Neutrophil (primary cell): ENCODE measurements at regions not wholly inside any gene's neighbourhood (a gene's known extent, or its start where the extent isn't known, plus 50 kb on each side); places are given as distances from the start of the nearest gene placed in this dataset.

ENCODE experiments used
- H3K27ac ChIP-seq: fragments of 200-600 bp; sonication (generic); 2 replicates; pipeline ENCODE4 v1.5.1; 2016; ENCODE audit warnings: mild to moderate bottlenecking, moderate library complexity
- H3K27me3 ChIP-seq: fragments of 200-600 bp; sonication (generic); 2 replicates; pipeline ENCODE4 v1.6.0; 2016; ENCODE audit warnings: mild to moderate bottlenecking
- H3K36me3 ChIP-seq: fragments of 200-600 bp; sonication (generic); 2 replicates; pipeline ENCODE4 v1.5.1; 2017
- H3K4me1 ChIP-seq, 2 experiments: fragments of 200-600 bp in 1 of 2; sonication (generic) in 1 of 2; 1 replicate in 1 of 2; 2 replicates in 1 of 2; pipeline versions ENCODE4 v1.5.1 to v1.6.1; 2013 to 2016; ENCODE audit warnings: low read depth in 1 of 2, low read length in 1 of 2, mild to moderate bottlenecking in 1 of 2, moderate library complexity in 1 of 2; ENCODE audit not compliant: control insufficient read depth in 1 of 2, insufficient read depth in 1 of 2
- H3K4me3 ChIP-seq, 2 experiments: fragments of 200-600 bp in 1 of 2; sonication (generic) in 1 of 2; 1 replicate in 1 of 2; 2 replicates in 1 of 2; pipeline ENCODE4 v1.5.1; 2013 to 2016; ENCODE audit warnings: low read depth in 1 of 2, low read length in 1 of 2, mild to moderate bottlenecking in 1 of 2, moderate library complexity in 1 of 2
- H3K9me3 ChIP-seq: fragments of 200-600 bp; sonication (generic); 2 replicates; pipeline ENCODE4 v1.5.1; 2016
- CTCF ChIP-seq: fragments of 200-600 bp; sonication (generic); IDR thresholded peaks from 2 replicates; pipeline ENCODE4 v1.5.1; 2016; ENCODE audit warnings: antibody characterized with exemption

- peaks cover 10% of the 10 kb centered on the region for H3K27me3 ChIP-seq
- H3K9me3 ChIP-seq, result no peaks in the 10 kb centered on the region
- H3K36me3 ChIP-seq, result no peaks in the 10 kb centered on the region
- H3K4me1 ChIP-seq, result peaks cover 8 to 9% of the 10 kb centered on the region in 2 experiments
- no peak overlapping the region for H3K4me3 ChIP-seq
- H3K27ac ChIP-seq, result no peak overlapping the region
- TF ChIP-seq CTCF, result no peak
Measured at GRCh38 chr1:243938208-243938607, 88.2 kb upstream of the AKT3 start.

- Histone ChIP-seq H3K36me3 (no peaks in the 10 kb centered on the region), H3K4me3 (no peak overlapping the region), H3K27me3 (peaks cover 12% of the 10 kb centered on the region), H3K27ac (no peak overlapping the region), H3K9me3 (no peaks in the 10 kb centered on the region), H3K4me1 (peaks cover 9 to 10% of the 10 kb centered on the region in 2 experiments)
- TF ChIP-seq CTCF, result no peak
Measured at GRCh38 chr1:243933495-243933894, 83.5 kb upstream of the AKT3 start.

DNA sequence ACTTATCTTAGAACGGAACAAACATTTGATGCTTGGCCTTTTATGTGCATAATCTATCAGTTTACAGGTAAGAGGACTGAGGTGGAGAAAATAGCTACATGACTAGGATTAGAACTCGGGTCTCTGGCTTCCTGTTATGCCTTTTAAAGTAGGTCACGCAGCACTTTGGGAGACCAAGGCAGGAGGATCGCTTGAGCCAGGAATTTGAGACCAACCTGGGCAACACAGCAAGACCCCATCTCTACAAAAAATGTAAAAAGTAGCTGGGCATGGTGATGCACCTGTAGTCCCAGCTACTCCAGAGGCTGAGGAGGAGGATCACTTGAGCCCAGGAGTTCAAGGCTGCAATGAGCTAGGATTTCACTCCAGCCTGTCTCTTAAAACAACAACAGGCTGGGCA is 81.9 kb upstream of the AKT3 start:
- H3K27ac ChIP-seq, result no peak overlapping the region
- peaks cover 12% of the 10 kb centered on the region for H3K27me3 ChIP-seq
- no peak overlapping the region for H3K4me3 ChIP-seq
- H3K4me1 ChIP-seq, result peaks cover 9 to 10% of the 10 kb centered on the region in 2 experiments
- no peaks in the 10 kb centered on the region for H3K9me3 ChIP-seq
- TF ChIP-seq CTCF, result no peak
- H3K36me3 ChIP-seq, result no peaks in the 10 kb centered on the region

- TF ChIP-seq CTCF, result no peak
- H3K4me1 ChIP-seq, result peaks cover 9 to 10% of the 10 kb centered on the region in 2 experiments
- H3K27ac ChIP-seq, result no peak overlapping the region
- H3K9me3 ChIP-seq, result no peaks in the 10 kb centered on the region
- H3K27me3 ChIP-seq, result peaks cover 12% of the 10 kb centered on the region
- H3K4me3 ChIP-seq, result no peak overlapping the region
- H3K36me3 ChIP-seq, result no peaks in the 10 kb centered on the region
Measured at GRCh38 chr1:243930822-243931671, 81.0 kb upstream of the AKT3 start.

- H3K27ac ChIP-seq, result no peak overlapping the region
- H3K36me3 ChIP-seq, result no peaks in the 10 kb centered on the region
- TF ChIP-seq CTCF, result no peak
- peaks cover 19 to 22% of the 10 kb centered on the region in 2 experiments for H3K4me1 ChIP-seq
- H3K9me3 ChIP-seq, result no peaks in the 10 kb centered on the region
- no peak overlapping the region for H3K4me3 ChIP-seq
- H3K27me3 ChIP-seq, result peaks cover 12% of the 10 kb centered on the region
Measured at GRCh38 chr1:243927381-243927780, 77.3 kb upstream of the AKT3 start.
